NCI-H2227 treated with DMSO at 0.1 percent for 48 hours (cell line): ENCODE measurements at regions not wholly inside any gene's neighbourhood (a gene's known extent, or its start where the extent isn't known, plus 50 kb on each side); places are given as distances from the start of the nearest gene placed in this dataset.
A peak's percentile ranks its signal among the peaks of the same experiment; 100 is the strongest.

Source experiments
- DNase-seq: peaks from one replicate; lab custom pipeline; 2025; lab: John Stamatoyannopoulos, UW

DNA sequence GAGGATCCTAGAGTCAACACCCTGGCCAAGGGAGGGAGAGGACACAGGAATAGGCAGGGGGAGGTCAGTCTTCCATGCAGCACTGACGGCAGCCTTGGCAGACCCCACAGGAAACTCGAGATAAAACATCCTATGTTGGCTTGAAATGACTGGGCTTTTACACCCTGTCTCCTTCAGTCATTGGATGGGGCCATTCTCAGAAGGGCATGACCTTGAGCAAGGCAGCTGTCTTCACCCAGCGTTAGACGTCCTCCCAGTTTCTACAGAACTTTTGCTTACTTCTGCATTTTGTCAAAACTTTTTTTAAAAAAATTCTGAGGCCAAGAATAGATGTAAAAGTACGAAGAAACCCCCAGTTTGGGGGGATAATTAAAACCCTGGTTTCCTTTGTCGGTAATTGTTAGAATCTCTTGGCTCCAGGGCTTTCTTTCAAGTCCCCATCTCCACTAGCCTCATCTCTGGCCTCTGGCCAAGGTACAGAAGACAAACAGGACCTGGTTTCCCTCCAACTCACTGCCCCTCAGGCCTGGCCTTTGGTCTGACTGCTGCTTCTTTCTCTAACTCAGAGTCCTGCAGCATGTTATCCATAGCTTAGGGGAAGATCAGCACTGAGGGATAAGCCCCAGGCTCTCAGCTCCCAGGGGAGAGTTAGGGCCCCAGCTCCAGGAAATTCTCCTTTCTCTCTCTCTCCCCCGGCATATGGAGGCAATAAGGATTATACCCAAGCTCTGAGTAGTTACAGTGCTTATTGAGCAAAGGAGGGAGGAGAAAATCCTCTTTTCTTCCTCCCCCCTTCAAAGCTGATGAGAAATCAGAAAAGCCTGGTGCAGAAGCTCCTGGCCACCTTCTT lies 51.6 kb upstream of the KCND3 start:
- DNase-seq = no peak

- DNase-seq = no peak
Measured at GRCh38 chr1:112043901-112044300, 54.4 kb upstream of the KCND3 start.

GRCh38 chr1:112044745-112045144 lies 55.3 kb upstream of the KCND3 start:
- no peak for DNase-seq

GRCh38 chr1:112046630-112047029 lies 57.2 kb upstream of the KCND3 start:
- no peak for DNase-seq

DNA sequence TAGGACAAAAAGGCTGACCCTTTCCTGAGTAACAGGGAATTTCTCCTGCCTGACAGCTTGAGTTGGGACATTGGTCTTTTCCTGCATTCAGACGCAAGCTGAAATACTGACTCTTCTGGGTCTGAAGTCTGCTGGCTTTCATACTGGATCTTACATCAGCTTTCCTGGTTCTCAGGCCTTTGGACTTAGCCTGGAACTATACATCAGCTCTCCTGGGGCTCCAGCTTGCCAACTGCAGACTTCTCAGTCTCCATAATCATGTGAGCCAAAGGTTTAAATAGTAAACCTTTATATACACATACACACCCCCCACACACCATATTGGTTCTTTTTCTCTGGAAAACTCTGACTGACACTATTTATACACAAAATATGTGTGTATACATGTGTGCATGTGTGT lies 59.0 kb upstream of the KCND3 start:
- no peak for DNase-seq

DNA sequence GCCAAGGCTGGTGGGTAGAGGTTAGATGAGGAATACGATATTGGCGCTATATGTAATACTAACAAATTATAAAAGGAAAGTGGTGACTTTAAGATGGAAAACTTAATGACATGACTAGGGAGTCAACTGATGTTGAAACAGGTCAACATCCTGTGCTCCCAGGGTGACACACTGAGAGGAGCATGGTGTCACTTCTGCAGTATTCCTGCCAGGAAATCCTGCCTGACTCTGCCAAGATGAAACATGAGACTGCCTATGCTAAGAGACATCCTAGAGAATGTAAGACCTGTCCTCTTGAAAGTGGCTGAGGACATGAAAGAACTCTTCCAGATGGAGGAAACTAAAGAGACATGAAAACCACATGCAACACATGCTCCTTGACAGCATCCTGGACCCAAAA lies 65.0 kb upstream of the KCND3 start:
- no peak for DNase-seq

DNA sequence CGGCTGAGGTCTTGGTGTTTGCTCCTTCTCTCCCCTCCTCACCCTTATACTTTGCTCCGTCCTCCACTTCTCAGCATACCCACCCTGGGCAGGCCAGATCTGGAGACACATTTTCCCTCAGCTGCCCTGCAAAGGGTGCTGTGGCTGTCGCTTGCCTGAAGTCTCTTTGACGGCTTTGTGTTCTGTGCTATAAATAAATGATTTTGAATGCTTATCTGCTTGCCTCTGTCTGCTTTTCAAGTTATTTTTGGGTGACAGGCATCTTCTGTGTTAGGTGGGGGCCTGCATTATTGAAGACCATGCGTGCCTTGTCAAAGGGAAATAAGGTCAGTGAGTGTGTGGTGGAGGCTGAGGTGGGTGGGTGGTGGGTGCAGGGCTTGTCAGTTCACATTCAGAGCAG lies 66.9 kb upstream of the KCND3 start:
- DNase-seq = no peak

DNA sequence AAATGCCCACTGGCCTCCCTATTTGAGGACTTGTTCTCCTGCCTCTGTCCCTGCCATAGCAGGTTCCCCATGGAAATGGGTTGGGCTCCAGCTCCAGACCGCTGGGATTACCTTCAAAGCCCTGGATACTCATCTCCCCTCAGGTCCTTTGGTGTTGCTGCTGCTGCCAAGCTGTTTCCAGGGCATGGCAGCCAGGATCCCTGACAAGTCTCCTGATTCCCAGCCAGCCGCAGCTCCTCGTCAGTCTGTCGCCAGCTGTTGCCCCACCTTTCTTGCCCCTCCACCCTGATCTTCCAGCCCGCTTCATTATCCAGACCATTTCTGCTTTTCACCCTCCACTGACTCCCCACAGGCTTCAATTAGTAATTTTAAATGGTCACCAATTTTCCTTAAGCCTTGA lies 68.3 kb upstream of the KCND3 start:
- no peak for DNase-seq

DNA sequence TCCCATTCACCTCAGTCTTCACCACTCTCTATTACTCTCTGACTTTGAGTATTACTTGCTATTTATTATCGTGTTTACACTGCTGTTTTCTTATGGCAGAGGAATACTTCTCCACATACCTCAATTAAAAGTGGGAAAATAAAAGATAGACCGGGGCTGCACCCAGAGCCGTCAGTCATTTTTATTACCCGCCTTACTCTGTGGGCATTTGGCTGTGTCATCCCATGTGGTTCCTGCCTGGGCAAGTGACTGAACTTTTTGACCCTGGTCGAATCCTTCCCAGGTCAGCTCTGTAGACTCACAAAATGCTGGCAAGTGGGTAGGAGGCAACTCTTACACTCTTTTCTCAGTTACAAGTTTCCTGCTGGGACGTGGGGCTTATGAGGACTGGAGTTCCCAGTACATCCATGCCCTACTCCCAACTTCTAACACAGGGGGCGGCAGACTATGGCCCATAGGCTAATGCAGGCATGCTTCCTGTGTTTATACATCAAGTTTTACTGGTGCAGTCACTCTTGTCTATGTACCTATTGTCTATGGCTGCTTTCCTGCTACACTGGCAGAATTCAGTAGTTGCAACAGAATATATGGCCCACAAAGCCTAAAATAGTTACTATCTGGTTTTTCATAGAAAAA lies 69.5 kb upstream of the KCND3 start:
- DNase-seq = no peak

GRCh38 chr1:112059679-112060078 lies 70.2 kb upstream of the KCND3 start:
- DNase-seq = no peak

DNA sequence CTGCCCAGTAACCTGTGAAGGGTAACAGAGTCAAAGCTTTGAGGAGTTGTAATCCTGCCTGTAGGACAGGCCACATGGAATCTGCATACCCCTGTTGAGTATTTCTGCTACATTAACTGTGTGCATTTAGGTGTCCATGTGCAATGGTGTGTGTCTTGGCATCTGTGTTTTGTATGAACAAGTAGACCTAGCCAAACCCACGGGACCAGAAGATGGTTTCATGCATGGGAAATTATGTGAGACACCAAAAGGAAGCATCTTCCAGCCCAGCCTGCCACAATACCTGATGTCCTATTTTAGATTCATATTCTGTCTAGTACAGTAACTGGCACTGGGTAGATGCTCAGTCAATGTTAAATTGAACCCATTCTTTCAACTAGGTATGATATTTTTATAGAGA lies 70.8 kb upstream of the KCND3 start:
- no peak for DNase-seq

- no peak for DNase-seq
Measured at GRCh38 chr1:112061056-112061455, 71.6 kb upstream of the KCND3 start.

DNA sequence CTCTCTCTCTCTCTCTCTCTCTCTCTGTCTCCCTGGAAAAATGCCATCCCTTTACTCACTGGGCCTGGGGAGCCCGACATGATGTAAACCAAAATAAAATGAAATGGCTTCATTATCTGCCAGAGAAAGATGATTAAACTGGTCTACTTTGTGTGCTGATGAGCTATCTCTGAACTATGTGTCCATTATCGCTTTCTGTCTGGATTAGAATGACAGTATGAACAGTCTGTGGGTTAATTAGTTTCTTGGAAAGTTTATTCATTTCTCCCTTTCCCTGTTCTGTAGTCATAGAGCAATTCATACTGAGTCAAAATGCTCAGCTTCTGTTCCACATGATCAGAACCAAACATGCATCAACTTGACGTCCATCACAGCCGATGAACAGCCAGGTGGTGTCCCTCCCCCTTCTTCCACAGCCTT lies 72.4 kb upstream of the KCND3 start:
- DNase-seq = no peak

DNA sequence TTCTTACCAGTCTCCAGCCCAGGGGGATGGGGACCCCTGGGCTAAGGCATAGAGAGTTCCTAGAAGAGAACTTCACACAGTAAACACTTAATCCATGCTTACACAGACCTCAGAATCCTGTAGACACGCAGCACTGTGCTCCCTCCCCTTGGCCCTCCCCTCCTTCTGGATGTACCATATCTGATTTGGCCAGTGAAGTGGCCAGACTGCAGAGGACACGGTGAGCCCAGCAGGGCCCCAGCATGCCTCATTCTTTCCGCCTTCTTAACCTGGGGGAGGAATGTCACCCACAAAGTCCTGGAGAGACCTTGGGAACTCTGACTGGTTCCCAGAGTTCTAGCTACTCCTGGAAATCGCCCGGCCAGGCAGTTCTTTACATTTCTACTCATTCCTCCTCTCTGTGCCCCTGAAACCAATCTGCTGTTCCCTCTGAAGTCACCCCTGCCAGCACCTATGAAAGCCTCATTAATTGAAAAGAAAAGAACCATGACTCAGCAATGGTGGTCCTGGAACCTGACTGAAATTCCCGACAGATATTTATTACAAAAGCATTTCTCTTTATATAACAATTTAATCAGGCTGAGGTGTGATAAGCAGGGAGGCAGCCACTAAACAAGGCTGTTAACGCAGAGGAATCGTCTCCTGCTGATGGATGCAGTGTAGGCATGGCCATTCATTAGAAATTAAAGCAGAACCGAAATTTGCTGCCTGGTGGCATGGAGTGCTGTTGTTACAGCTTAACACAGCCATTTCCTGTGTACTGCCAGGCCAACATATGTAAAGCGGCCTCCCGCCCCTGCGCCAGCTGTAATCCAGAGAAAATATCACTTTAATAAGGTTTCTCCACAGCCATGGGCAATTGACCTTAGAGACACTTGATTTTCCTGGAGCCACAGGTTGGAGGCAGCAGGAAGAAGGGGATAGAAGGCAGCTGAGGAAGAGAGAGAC lies 74.6 kb upstream of the KCND3 start:
- peak; percentile 40 for DNase-seq

- DNase-seq = no peak
Measured at GRCh38 chr1:112067989-112068388, 78.5 kb upstream of the KCND3 start.

- DNase-seq = no peak
Measured at GRCh38 chr1:112070677-112071076, 81.2 kb upstream of the KCND3 start.

- DNase-seq = no peak
Measured at GRCh38 chr1:112074711-112075110, 85.2 kb upstream of the KCND3 start.

DNA sequence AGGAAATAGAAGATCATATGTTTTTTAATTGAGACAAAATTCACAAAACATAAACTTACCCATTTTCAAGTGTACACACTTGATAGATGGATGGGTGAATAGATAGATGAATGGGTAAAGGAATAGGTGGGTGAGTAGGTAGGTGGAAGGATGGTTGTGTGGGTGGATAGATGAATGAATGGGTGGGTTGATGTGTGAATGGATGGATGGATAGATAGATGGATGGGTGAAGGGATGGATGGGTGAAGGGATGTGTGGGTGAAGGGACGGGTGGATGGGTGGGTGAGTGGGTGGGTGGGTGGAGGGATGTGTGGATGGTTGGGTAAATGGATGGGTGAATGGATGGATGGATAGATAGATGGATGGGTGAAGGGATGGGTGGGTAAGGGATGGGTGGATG lies 86.1 kb upstream of the KCND3 start:
- DNase-seq = no peak

- no peak for DNase-seq
Measured at GRCh38 chr1:112079446-112079845, 90.0 kb upstream of the KCND3 start.

- DNase-seq = no peak
Measured at GRCh38 chr1:112083487-112083886, 94.0 kb upstream of the KCND3 start.

DNA sequence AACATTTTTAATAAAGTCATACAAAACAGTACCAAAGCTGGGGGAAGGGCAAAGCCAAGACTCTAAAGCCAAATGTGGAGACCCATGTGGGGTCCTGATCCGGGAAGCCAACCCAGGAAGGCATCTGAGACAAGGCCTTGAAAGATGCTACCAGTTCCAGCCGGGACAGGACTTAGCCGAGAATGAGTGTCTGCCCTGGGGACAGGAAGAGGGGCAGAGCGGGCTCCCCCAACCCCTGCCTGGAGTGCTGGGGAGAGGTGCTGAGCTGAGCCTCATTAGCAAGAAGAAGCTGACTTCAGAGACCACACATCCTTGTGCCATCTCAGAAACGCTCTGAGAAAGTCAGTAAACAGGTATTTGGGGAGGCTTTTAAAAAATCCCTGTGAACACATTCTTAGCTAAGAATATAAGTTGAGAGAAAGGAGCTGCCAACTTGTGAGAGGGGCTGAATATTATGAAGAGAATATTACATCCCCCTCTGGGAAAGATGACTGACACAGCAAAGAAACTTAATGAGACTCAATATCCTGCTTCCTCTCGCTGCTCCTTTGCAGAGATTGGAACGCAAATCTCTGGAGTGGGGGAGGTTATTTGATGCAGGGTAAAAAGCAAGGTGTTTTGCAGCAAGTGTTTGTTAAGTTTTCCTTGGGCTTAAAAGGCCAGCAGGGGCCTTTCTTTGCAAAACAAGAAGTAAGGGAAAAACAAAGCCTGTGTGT lies 103.3 kb upstream of the KCND3 start:
- no peak for DNase-seq

- no peak for DNase-seq
Measured at GRCh38 chr1:112093372-112093694, 103.9 kb upstream of the KCND3 start.
